PC-9 (cell line): ENCODE measurements at regions not wholly inside any gene's neighbourhood (a gene's known extent, or its start where the extent isn't known, plus 50 kb on each side); places are given as distances from the start of the nearest gene placed in this dataset.
"Not testable (repeated sequence)": the region's sequence is repeated elsewhere in the genome, so short reads cannot be mapped to it uniquely, and the experiment has no call there.

Source experiments
- CTCF ChIP-seq: fragments of 200-600 bp; sonication (generic); conservative IDR thresholded peaks from 2 replicates; pipeline ENCODE4 v1.6.1; 2017; ENCODE audit warnings: mixed run types, antibody characterized with exemption, mild to moderate bottlenecking, moderate library complexity
- EZH2 ChIP-seq: fragments of 200-600 bp; sonication (generic); IDR thresholded peaks from 2 replicates; pipeline ENCODE4 v1.8.0; 2017; ENCODE audit warnings: antibody characterized with exemption, low read depth

- not testable (repeated sequence) for TF ChIP-seq CTCF, EZH2
These were observed 524.8 kb upstream of the ADAMTS16 start for GRCh38 chr5:4615369-4615768.
